ENCODE measurements at regions not wholly inside any gene's neighbourhood (a gene's known extent, or its start where the extent isn't known, plus 50 kb on each side); places are given as distances from the start of the nearest gene placed in this dataset.

GRCh38 chr2:239892441-239893235 is 132.5 kb downstream of the NDUFA10 start:
- 61% methylated on average over 18 of the region's 18 CpGs for WGBS (ENCODE audit: insufficient coverage, insufficient replicate concordance, low lambda C conversion rate, missing lambda C conversion rate)
- ChIA-PET RAD21 (ENCODE audit: unreplicated experiment) (no interaction called here), SMC1A (ENCODE audit: uncharacterized antibody, unreplicated experiment) (no interaction called here), POLR2A (no interaction called here), CTCF (no interaction called here)
- H3K9ac ChIP-seq (ENCODE audit: control insufficient read depth, insufficient read depth, low read length): no peak overlapping the region
- no peak overlapping the region for H2AFZ ChIP-seq (ENCODE audit: control insufficient read depth, low read depth, low read length)
- ATAC-seq (no peak), DNase-seq (ENCODE audit: low read depth, low spot score) (no peak), FAIRE-seq (no peak)
- TF ChIP-seq PBX3 (IDR thresholded peaks at IDR 0.05; ENCODE audit: insufficient replicate concordance, low read depth, low read length): no peak
- no peak for TF ChIP-seq SMAD5 (IDR thresholded peaks at IDR 0.05; ENCODE audit: low read depth)
- TF ChIP-seq NFXL1 (IDR thresholded peaks at IDR 0.05; ENCODE audit: borderline replicate concordance): no peak
- no peak for TF ChIP-seq USF1 (IDR thresholded peaks at IDR 0.05; ENCODE audit: borderline replicate concordance, extremely low read length, insufficient read depth, low read depth, low read length)
- TF ChIP-seq SMARCA5 (IDR thresholded peaks at IDR 0.05): no peak
- no peak for TF ChIP-seq CREB1 (IDR thresholded peaks at IDR 0.05; ENCODE audit: low read depth)
- no peak for TF ChIP-seq GATAD2B (conservative IDR thresholded peaks at IDR 0.05; ENCODE audit: low read depth)
- no peak for TF ChIP-seq ESRRA (IDR thresholded peaks at IDR 0.05; ENCODE audit: low read length)
- no peak for TF ChIP-seq MTA3 (IDR thresholded peaks at IDR 0.05; ENCODE audit: borderline replicate concordance, low read length)
- no peak for TF ChIP-seq HDAC2 (IDR thresholded peaks at IDR 0.05)
- no peak for TF ChIP-seq IKZF1 (conservative IDR thresholded peaks at IDR 0.05)
- TF ChIP-seq ZBED1 (IDR thresholded peaks at IDR 0.05; ENCODE audit: borderline replicate concordance): no peak
- TF ChIP-seq NFYA (IDR thresholded peaks at IDR 0.05; ENCODE audit: borderline replicate concordance, low read depth, low read length): no peak
- no peaks in the 10 kb centered on the region for H3K79me2 ChIP-seq (ENCODE audit: control insufficient read depth, insufficient read depth, low read length)
- H3K27me3 ChIP-seq (replicated peaks in 1 of 2; ENCODE audit: control insufficient read depth in 2 of 2, insufficient read depth in 2 of 2, low read length in 1 of 2): no peaks in the 10 kb centered on the region
- no peak overlapping the region for H3K4me3 ChIP-seq
- H3K4me1 ChIP-seq (ENCODE audit: control insufficient read depth, insufficient read depth, low read length): no peaks in the 10 kb centered on the region
- no peaks in the 10 kb centered on the region; the same call in 2 of the 3 replicates for H3K9me3 ChIP-seq (replicated peaks; ENCODE audit: control insufficient read depth, insufficient read depth, low read length)
- H3K36me3 ChIP-seq (ENCODE audit: control insufficient read depth in 2 of 2, insufficient read depth in 2 of 2, low read length in 1 of 2): no peaks in the 10 kb centered on the region
- H3K27ac ChIP-seq (ENCODE audit: control insufficient read depth, insufficient read depth): no peak overlapping the region
- in situ Hi-C loops (cut with MboI) (no loop called here), intact Hi-C loops (cut with micrococcal nuclease; ENCODE audit: unreplicated experiment) (no loop called here)
- no peaks in the 10 kb centered on the region for H4K20me1 ChIP-seq (ENCODE audit: control insufficient read depth, insufficient read depth)
- BruUV-seq (replicated peaks): no TSS peak
- no peak overlapping the region for H3K4me2 ChIP-seq (ENCODE audit: control insufficient read depth, insufficient read depth)

Measured in GM12878 (cell line).